GM13976 (cell line): ENCODE measurements at regions not wholly inside any gene's neighbourhood (a gene's known extent, or its start where the extent isn't known, plus 50 kb on each side); places are given as distances from the start of the nearest gene placed in this dataset.

Experiments
- DNase-seq: peaks from one replicate; pipeline ENCODE4 v3.0.0; 2012; ENCODE audit warnings: low spot score
- in situ Hi-C: fragments of 300-500 bp; cut with MboI; formaldehyde crosslinking; loops from one replicate; pipeline ENCODE4 v1.12.0; 2022; ENCODE audit warnings: low sequenced_read_pairs, mixed read lengths, inconsistent platforms; ENCODE audit not compliant: unreplicated experiment
- TF ChIP-seq, protein P1 (sequence below): IDR thresholded peaks from 2 replicates; pipeline ENCODE4 v1.5.1; 2012; ENCODE audit warnings: borderline replicate concordance, mild to moderate bottlenecking; ENCODE audit not compliant: insufficient read depth; ENCODE audit errors: extremely low read depth, missing control alignments, control extremely low read depth

- DNase-seq: no peak
- TF ChIP-seq, protein P1, sequence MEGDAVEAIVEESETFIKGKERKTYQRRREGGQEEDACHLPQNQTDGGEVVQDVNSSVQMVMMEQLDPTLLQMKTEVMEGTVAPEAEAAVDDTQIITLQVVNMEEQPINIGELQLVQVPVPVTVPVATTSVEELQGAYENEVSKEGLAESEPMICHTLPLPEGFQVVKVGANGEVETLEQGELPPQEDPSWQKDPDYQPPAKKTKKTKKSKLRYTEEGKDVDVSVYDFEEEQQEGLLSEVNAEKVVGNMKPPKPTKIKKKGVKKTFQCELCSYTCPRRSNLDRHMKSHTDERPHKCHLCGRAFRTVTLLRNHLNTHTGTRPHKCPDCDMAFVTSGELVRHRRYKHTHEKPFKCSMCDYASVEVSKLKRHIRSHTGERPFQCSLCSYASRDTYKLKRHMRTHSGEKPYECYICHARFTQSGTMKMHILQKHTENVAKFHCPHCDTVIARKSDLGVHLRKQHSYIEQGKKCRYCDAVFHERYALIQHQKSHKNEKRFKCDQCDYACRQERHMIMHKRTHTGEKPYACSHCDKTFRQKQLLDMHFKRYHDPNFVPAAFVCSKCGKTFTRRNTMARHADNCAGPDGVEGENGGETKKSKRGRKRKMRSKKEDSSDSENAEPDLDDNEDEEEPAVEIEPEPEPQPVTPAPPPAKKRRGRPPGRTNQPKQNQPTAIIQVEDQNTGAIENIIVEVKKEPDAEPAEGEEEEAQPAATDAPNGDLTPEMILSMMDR: no peak
- in situ Hi-C loops: no loop called here
Observed at GRCh38 chr18:77905449-77906055, 655.9 kb downstream of the GALR1 start.

- no peak for DNase-seq
- TF ChIP-seq, protein P1: no peak
- in situ Hi-C loops: no loop called here
Observed at GRCh38 chr18:77906103-77906892, 656.6 kb downstream of the GALR1 start.

GRCh38 chr18:77910347-77910746, 660.7 kb downstream of the GALR1 start:
- TF ChIP-seq, protein P1: no peak
- in situ Hi-C loops: no loop called here
- no peak for DNase-seq

- no peak for DNase-seq
- TF ChIP-seq, protein P1: no peak
- in situ Hi-C loops: no loop called here
Observed at GRCh38 chr18:77911971-77912605, 662.4 kb downstream of the GALR1 start.

DNA sequence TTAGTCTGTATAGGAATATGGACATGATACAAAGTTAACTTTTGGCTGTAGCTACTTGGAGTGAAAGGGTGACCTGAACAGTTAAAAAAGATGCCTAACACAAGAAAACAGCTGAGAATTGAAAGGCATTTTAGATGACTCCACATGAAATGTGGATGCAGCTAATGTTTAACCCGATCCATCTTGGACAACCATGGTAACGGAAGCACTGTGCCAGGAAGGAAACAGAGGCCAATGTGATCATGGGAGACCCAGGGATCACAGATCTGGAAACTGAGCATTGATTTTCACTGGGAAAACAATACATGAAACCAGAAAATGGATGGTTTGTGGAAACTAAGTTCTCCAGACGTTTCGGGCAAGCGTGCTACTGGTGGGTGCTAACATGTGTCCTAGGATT, 669.1 kb downstream of the GALR1 start:
- in situ Hi-C loops: no loop called here
- no peak for DNase-seq
- TF ChIP-seq, protein P1: no peak

- DNase-seq: no peak
- TF ChIP-seq, protein P1: no peak
- in situ Hi-C loops: no loop called here
Observed at GRCh38 chr18:77919923-77920322, 670.3 kb downstream of the GALR1 start.
